Endothelial cell of umbilical vein (primary cell): ENCODE measurements at regions not wholly inside any gene's neighbourhood (a gene's known extent, or its start where the extent isn't known, plus 50 kb on each side); places are given as distances from the start of the nearest gene placed in this dataset.

Experiments used
- BruUV-seq: library from RNA; stranded (reverse); fragments of 400-500 nt; replicated peaks from 2 replicates; lab custom pipeline; 2021; lab: Mats Ljungman, UMichigan
- CTCF ChIA-PET: fragments of 300-600, 350-600 bp; sonication (Branson Sonifier 250); formaldehyde crosslinking; loops from one replicate; lab custom pipeline; 2021; ENCODE audit warnings: antibody characterized with exemption, inconsistent platforms; lab: Charles Lee
- POLR2A ChIA-PET: fragments of 300-600, 350-600 bp; sonication (Branson Sonifier 250); formaldehyde crosslinking; loops from one replicate; lab custom pipeline; 2021; ENCODE audit warnings: antibody characterized with exemption, inconsistent platforms; lab: Charles Lee
- DNase-seq: peaks from one replicate; pipeline ENCODE4 v3.0.0-alpha.2; 2011; ENCODE audit warnings: low read depth, low spot score
- FAIRE-seq: peaks from 2 replicates; lab custom pipeline; 2011; peaks lifted over from hg19 to GRCh38; lab: Jason Lieb, UNC
- H2AFZ ChIP-seq: 2 replicates; pipeline ENCODE4 v1.6.0; 2012; ENCODE audit warnings: low read depth, low read length, control low read depth, inconsistent platforms
- H3K27ac ChIP-seq: 2 replicates; pipeline ENCODE4 v1.5.1; 2011; ENCODE audit warnings: low read depth, mild to moderate bottlenecking, control low read depth, low read length, moderate library complexity; ENCODE audit not compliant: insufficient read depth
- H3K27me3 ChIP-seq, 2 experiments: 2 replicates each; pipeline versions ENCODE4 v1.6.0 to v1.6.1; 2011; ENCODE audit warnings: low read length in 2 of 2, mixed read lengths in 1 of 2; ENCODE audit not compliant: control insufficient read depth in 2 of 2, insufficient read depth in 2 of 2
- H3K36me3 ChIP-seq, 2 experiments: 2 replicates in 1 of 2; 3 replicates in 1 of 2; pipeline ENCODE4 v1.5.1; 2011; ENCODE audit warnings: low read length in 2 of 2, mild to moderate bottlenecking in 1 of 2, moderate library complexity in 1 of 2; ENCODE audit not compliant: control insufficient read depth in 2 of 2, insufficient read depth in 2 of 2; ENCODE audit errors: extremely low read depth in 1 of 2
- H3K4me1 ChIP-seq: 3 replicates; pipeline ENCODE4 v1.5.1; 2011; ENCODE audit warnings: mild to moderate bottlenecking, low read length; ENCODE audit not compliant: control insufficient read depth, insufficient read depth; ENCODE audit errors: extremely low read depth
- H3K4me2 ChIP-seq: 2 replicates; pipeline ENCODE4 v1.6.1; 2011; ENCODE audit warnings: low read length, control low read depth, mixed read lengths; ENCODE audit not compliant: insufficient read depth
- H3K4me3 ChIP-seq, 3 experiments: fragments of 200-600 bp in 1 of 3; sonication (generic), shearing (Covaris generic) in 1 of 3; replicated peaks in 1 of 3; 2 replicates each; pipeline ENCODE4 v1.5.1; 2011 to 2016; ENCODE audit warnings: control low read depth in 3 of 3, low read length in 3 of 3, mild to moderate bottlenecking in 2 of 3, inconsistent platforms in 1 of 3, low read depth in 1 of 3, moderate library complexity in 1 of 3; ENCODE audit not compliant: insufficient read depth in 1 of 3
- H3K79me2 ChIP-seq: 2 replicates; pipeline ENCODE4 v1.6.0; 2012; ENCODE audit warnings: low read length, inconsistent platforms; ENCODE audit not compliant: control insufficient read depth, insufficient read depth
- H3K9ac ChIP-seq: replicated peaks from 2 replicates; pipeline ENCODE3; 2011; ENCODE audit warnings: low read length, control low read depth; ENCODE audit not compliant: insufficient read depth; ENCODE audit errors: extremely low read depth
- H3K9me1 ChIP-seq: replicated peaks from 3 replicates; pipeline ENCODE4 v1.6.0; 2011; ENCODE audit warnings: mild to moderate bottlenecking, low read length; ENCODE audit not compliant: control insufficient read depth, insufficient read depth; ENCODE audit errors: extremely low read depth
- H3K9me3 ChIP-seq: replicated peaks from 2 replicates; pipeline ENCODE4 v1.5.1; 2012; ENCODE audit warnings: low read length, inconsistent platforms; ENCODE audit not compliant: control insufficient read depth, insufficient read depth
- H4K20me1 ChIP-seq: replicated peaks from 2 replicates; pipeline ENCODE3; 2011; ENCODE audit warnings: mild to moderate bottlenecking, low read length; ENCODE audit not compliant: control insufficient read depth, insufficient read depth; ENCODE audit errors: extremely low read depth
- EZH2 ChIP-seq: IDR thresholded peaks from 2 replicates; pipeline ENCODE4 v1.6.1; 2012; ENCODE audit warnings: borderline replicate concordance, low read depth, mild to moderate bottlenecking, moderate library complexity, low read length, inconsistent platforms; ENCODE audit not compliant: severe bottlenecking
- FOS ChIP-seq: IDR thresholded peaks from 2 replicates; pipeline ENCODE4 v1.6.1; 2011; ENCODE audit warnings: mild to moderate bottlenecking, low read length, moderate library complexity, borderline replicate concordance; ENCODE audit not compliant: insufficient read depth
- GATA2 ChIP-seq: IDR thresholded peaks from 2 replicates; pipeline ENCODE4 v1.7.0; 2011; ENCODE audit warnings: low read depth, mild to moderate bottlenecking, moderate library complexity, mixed read lengths, low read length; ENCODE audit not compliant: insufficient read length, insufficient read depth
- JUN ChIP-seq: IDR thresholded peaks from 2 replicates; pipeline ENCODE4 v1.6.1; 2011; ENCODE audit warnings: borderline replicate concordance, low read depth; ENCODE audit not compliant: insufficient read length, insufficient read depth
- MYC ChIP-seq: IDR thresholded peaks from one replicate; pipeline ENCODE4 v1.6.1; 2011; ENCODE audit warnings: mild to moderate bottlenecking, low read depth, low read length
- POLR2A ChIP-seq: IDR thresholded peaks from 2 replicates; pipeline ENCODE4 v1.6.1; 2012; ENCODE audit warnings: low read depth, mild to moderate bottlenecking, control low read depth, low read length
- POLR2AphosphoS5 ChIP-seq: IDR thresholded peaks from 2 replicates; pipeline ENCODE4 v1.6.1; 2012; ENCODE audit warnings: low read depth, mild to moderate bottlenecking, control low read depth, low read length, moderate library complexity; ENCODE audit not compliant: insufficient read depth
- dilution Hi-C: fragments of 300-500 bp; cut with MboI; formaldehyde crosslinking; loops from one replicate; pipeline ENCODE4 v1.15.0; 2019; ENCODE audit warnings: low sequenced_read_pairs; ENCODE audit not compliant: extremely low pct_ligation_motif_present
- intact Hi-C: fragments of 100-400 bp; cut with micrococcal nuclease; formaldehyde crosslinking; loops from one replicate; pipeline ENCODE4 v1.10.0; 2022
- TF ChIP-seq, protein P1 (sequence below): IDR thresholded peaks from 2 replicates; pipeline ENCODE4 v1.6.1; 2011; ENCODE audit not compliant: insufficient read depth, insufficient read length
- TF ChIP-seq, protein P2 (sequence below), 2 donors: IDR thresholded peaks; 1 replicate in 1 of 2; 2 replicates in 1 of 2; pipeline ENCODE4 v1.5.1; 2011; ENCODE audit warnings: low read length in 2 of 2, mild to moderate bottlenecking in 2 of 2, moderate library complexity in 2 of 2, control low read depth in 1 of 2, inconsistent platforms in 1 of 2, low read depth in 1 of 2; ENCODE audit not compliant: insufficient read depth in 1 of 2; ENCODE audit errors: extremely low read depth in 1 of 2

DNA sequence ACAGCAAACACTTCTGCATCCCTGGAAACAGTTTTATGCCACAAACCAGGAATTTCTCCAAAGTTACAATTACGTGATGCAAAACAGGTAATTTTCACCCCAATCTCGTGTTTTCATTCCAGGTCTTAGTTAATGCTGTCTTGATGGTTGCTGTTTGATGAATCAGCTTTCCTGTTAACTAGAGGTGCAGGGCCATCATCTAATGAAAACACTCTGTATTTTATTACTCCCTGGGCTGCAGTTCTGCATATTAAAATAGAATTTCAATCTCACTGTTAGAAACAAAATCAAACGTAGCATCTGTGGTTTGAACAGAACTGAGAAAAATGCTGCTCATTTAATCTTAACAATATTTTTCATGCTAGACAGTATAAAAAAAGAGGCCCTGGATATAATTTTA lies 129.4 kb downstream of the TUSC1 start:
- no peak overlapping the region for H3K4me3 ChIP-seq
- H3K9me1 ChIP-seq = no peaks in the 10 kb centered on the region
- no TSS peak for BruUV-seq
- dilution Hi-C loops (no loop called here), intact Hi-C loops (no loop called here)
- FAIRE-seq (no peak), DNase-seq (no peak)
- ChIA-PET POLR2A (no interaction called here), CTCF (no interaction called here)
- H3K36me3 ChIP-seq = no peaks in the 10 kb centered on the region
- no peak overlapping the region for H3K27ac ChIP-seq
- no peak overlapping the region for H2AFZ ChIP-seq
- H3K4me2 ChIP-seq = no peak overlapping the region
- H3K9me3 ChIP-seq = no peaks in the 10 kb centered on the region
- H3K79me2 ChIP-seq = no peaks in the 10 kb centered on the region
- H4K20me1 ChIP-seq = no peaks in the 10 kb centered on the region
- no peak overlapping the region for H3K9ac ChIP-seq
- no peaks in the 10 kb centered on the region for H3K27me3 ChIP-seq
- TF ChIP-seq POLR2AphosphoS5 = no peak
- TF ChIP-seq JUN = no peak
- TF ChIP-seq, protein P1, sequence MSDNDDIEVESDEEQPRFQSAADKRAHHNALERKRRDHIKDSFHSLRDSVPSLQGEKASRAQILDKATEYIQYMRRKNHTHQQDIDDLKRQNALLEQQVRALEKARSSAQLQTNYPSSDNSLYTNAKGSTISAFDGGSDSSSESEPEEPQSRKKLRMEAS = no peak
- no peak for TF ChIP-seq POLR2A
- TF ChIP-seq, protein P2, sequence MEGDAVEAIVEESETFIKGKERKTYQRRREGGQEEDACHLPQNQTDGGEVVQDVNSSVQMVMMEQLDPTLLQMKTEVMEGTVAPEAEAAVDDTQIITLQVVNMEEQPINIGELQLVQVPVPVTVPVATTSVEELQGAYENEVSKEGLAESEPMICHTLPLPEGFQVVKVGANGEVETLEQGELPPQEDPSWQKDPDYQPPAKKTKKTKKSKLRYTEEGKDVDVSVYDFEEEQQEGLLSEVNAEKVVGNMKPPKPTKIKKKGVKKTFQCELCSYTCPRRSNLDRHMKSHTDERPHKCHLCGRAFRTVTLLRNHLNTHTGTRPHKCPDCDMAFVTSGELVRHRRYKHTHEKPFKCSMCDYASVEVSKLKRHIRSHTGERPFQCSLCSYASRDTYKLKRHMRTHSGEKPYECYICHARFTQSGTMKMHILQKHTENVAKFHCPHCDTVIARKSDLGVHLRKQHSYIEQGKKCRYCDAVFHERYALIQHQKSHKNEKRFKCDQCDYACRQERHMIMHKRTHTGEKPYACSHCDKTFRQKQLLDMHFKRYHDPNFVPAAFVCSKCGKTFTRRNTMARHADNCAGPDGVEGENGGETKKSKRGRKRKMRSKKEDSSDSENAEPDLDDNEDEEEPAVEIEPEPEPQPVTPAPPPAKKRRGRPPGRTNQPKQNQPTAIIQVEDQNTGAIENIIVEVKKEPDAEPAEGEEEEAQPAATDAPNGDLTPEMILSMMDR (IDR thresholded peaks at IDR 0.05; ENCODE audit: extremely low read depth in 1 of 2, insufficient read depth in 1 of 2, low read depth in 1 of 2, low read length in 2 of 2) = no peak
- no peaks in the 10 kb centered on the region for H3K4me1 ChIP-seq

DNA sequence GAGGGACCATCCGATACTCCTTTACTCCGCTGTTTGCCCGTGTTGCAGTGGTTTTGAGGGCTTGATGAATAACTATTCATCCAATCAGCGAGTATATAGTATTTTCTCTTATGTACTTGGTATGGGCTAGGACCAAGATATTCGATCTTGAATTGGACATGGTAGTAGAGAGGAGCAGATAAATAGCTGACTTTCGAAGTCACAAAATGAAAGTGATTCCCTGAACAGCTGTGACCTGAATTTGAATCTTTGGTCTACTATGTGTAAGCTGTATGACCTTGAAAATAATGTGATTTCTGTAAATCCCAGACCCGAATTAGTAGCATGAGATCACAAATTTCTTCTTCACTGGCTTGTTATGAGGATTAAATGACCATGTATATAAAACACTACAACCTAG lies 134.4 kb downstream of the TUSC1 start:
- TF ChIP-seq, protein P2 (IDR thresholded peaks at IDR 0.05; ENCODE audit: extremely low read depth in 1 of 2, insufficient read depth in 1 of 2, low read depth in 1 of 2, low read length in 2 of 2) = no peak
- no peak for TF ChIP-seq GATA2
- no peak for TF ChIP-seq POLR2AphosphoS5
- TF ChIP-seq, protein P1 = no peak
- TF ChIP-seq EZH2 = no peak
- no peak for TF ChIP-seq POLR2A
- TF ChIP-seq FOS = no peak
- no peak for TF ChIP-seq JUN
- no peak for TF ChIP-seq MYC
- Histone ChIP-seq H3K4me1 (no peaks in the 10 kb centered on the region), H2AFZ (no peak overlapping the region), H3K4me2 (no peak overlapping the region), H3K36me3 (no peaks in the 10 kb centered on the region), H3K9me1 (no peaks in the 10 kb centered on the region), H3K9ac (no peak overlapping the region), H3K79me2 (no peaks in the 10 kb centered on the region), H3K9me3 (no peaks in the 10 kb centered on the region), H3K27ac (no peak overlapping the region), H3K27me3 (no peaks in the 10 kb centered on the region), H3K4me3 (no peak overlapping the region), H4K20me1 (no peaks in the 10 kb centered on the region)
- BruUV-seq = no TSS peak
- ChIA-PET CTCF (no interaction called here), POLR2A (no interaction called here)
- FAIRE-seq (no peak), DNase-seq (no peak)
- intact Hi-C loops (no loop called here), dilution Hi-C loops (no loop called here)
